ENCODE measurements at regions not wholly inside any gene's neighbourhood (a gene's known extent, or its start where the extent isn't known, plus 50 kb on each side); places are given as distances from the start of the nearest gene placed in this dataset.
"Not testable (repeated sequence)": the region's sequence is repeated elsewhere in the genome, so short reads cannot be mapped to it uniquely, and the experiment has no call there.

DNA sequence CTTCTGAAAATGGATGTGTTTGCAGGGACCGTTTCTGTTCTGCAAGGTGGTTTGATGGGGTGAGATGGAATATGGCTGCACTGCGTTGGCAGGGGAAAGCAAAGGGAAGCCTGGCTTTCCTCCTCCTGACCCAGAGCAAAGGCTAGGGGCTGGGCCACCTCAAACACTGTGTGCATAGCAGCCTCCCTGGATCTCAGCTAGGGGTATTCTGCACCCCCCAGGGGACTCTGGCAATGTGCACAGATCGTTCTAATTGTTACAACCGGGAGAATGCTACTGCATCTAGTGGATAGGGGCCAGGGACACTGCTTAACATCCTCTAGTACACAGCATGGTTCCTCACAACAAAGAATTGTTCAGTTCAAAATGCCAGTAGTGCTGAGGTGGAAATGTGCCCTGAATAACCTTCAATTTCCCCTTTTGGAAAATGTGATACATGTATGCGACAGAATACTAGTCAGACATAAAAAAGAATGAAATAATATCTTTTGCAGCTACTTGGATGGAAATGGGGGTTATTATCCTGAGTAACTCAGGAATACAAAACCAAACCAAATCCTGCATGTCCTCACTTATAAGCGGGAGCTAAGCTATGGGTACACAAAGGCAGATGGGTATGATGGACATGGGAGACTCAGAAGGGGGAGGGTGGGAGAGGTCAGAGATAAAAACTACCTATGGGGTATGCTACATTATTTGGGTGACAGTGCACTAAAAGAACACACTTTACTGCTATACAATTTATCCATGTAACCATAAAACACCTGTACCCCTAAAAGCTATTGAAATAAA lies 671.2 kb downstream of the UQCRFS1 start:
- no peaks in the 10 kb centered on the region for H3K36me3 ChIP-seq (ENCODE audit: insufficient read depth, low read length)
- peak overlapping the region in 1 of 8 donors; percentile 38 for H3K27ac Mint-ChIP-seq
- ChIA-PET POLR2A (no interaction called here), CTCF (interaction anchor here (0.6 kb wide), 1 partner anchor 20 kb away, joined by 3 read pairs; no protein-coding TSS in a partner anchor)
- peaks cover 0 to 14% (median 0%) of the 10 kb centered on the region in 3 donors for H3K36me3 Mint-ChIP-seq
- H3K27ac ChIP-seq (ENCODE audit: low read depth, low read length) = peak overlapping the region; percentile 71
- no peaks in the 10 kb centered on the region for H3K4me1 ChIP-seq (ENCODE audit: insufficient read depth, low read length)
- no peaks in the 10 kb centered on the region for H3K27me3 Mint-ChIP-seq
- H3K27me3 ChIP-seq (ENCODE audit: insufficient read depth, low read length, poor library complexity, severe bottlenecking) = no peaks in the 10 kb centered on the region
- peaks cover 7 to 19% (median 12%) of the 10 kb centered on the region in 5 donors for H3K9me3 Mint-ChIP-seq
- DNase-seq = no peak
- H3K4me1 Mint-ChIP-seq = no peaks in the 10 kb centered on the region
- peaks cover 2% of the 10 kb centered on the region for H3K9me3 ChIP-seq (ENCODE audit: low read length)
- no peak overlapping the region for H3K4me3 ChIP-seq (ENCODE audit: low read length)
- H3K4me3 Mint-ChIP-seq = no peak overlapping the region

DNA sequence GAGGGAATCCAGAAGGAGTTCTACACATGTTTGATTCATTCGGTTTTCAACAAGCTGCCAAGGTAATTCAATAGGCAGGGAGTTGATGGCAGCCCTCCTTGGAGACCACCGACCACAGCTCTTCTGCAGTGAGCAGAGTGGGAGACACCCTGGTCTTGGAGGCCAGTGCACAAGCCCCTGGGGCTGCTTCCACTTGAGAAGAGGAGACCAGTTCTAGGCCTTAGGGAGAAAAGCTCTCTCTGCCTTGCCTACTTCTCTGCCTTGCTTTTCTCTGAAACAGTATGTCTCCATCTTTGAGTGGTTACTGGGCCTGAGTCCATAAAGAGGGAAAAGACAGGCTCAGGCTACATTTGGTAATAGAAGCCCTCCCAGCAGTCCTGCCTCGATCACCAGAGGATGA lies 671.9 kb downstream of the UQCRFS1 start:
- peaks cover 7 to 25% (median 14%) of the 10 kb centered on the region in 5 donors for H3K9me3 Mint-ChIP-seq
- H3K27me3 ChIP-seq (ENCODE audit: insufficient read depth, low read length, poor library complexity, severe bottlenecking) = no peaks in the 10 kb centered on the region
- no peak overlapping the region for H3K27ac Mint-ChIP-seq
- no peak for DNase-seq
- H3K9me3 ChIP-seq (ENCODE audit: low read length) = peaks cover 5% of the 10 kb centered on the region
- H3K36me3 Mint-ChIP-seq = peaks cover 0 to 19% (median 0%) of the 10 kb centered on the region in 3 donors
- H3K36me3 ChIP-seq (ENCODE audit: insufficient read depth, low read length) = no peaks in the 10 kb centered on the region
- H3K4me1 Mint-ChIP-seq = no peaks in the 10 kb centered on the region
- ChIA-PET CTCF (no interaction called here), POLR2A (no interaction called here)
- H3K27me3 Mint-ChIP-seq = no peaks in the 10 kb centered on the region
- H3K4me3 Mint-ChIP-seq = no peak overlapping the region
- H3K4me1 ChIP-seq (ENCODE audit: insufficient read depth, low read length) = no peaks in the 10 kb centered on the region
- peak overlapping the region; percentile 71 for H3K27ac ChIP-seq (ENCODE audit: low read depth, low read length)
- H3K4me3 ChIP-seq (ENCODE audit: low read length) = no peak overlapping the region

DNA sequence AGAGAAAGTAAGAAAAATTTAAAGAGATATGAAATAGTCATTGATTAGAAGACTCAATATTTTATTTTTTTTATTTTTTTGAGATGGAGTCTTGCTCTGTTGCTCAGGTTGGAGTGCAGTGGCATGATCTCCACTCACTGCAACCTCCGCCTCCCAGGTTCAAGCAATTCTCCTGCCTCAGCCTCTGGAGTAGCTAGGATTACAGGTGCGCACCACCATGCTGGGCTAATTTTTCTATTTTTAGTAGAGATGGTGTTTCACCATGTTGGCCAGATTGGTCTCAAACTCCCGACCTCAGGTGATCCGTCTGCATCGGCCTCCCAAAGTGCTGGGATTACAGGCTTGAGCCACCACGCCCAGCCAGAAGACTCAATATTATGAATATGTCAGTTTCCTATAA lies 672.6 kb downstream of the UQCRFS1 start:
- DNase-seq; H3K4me1 Mint-ChIP-seq; POLR2A ChIA-PET; H3K4me1 ChIP-seq (ENCODE audit: insufficient read depth, low read length); H3K27me3 Mint-ChIP-seq; H3K4me3 Mint-ChIP-seq; H3K4me3 ChIP-seq (ENCODE audit: low read length); H3K36me3 ChIP-seq (ENCODE audit: insufficient read depth, low read length); CTCF ChIA-PET; H3K27ac Mint-ChIP-seq; H3K27ac ChIP-seq (ENCODE audit: low read depth, low read length); H3K27me3 ChIP-seq (ENCODE audit: insufficient read depth, low read length, poor library complexity, severe bottlenecking); H3K9me3 ChIP-seq (ENCODE audit: low read length): not testable (repeated sequence)
- H3K9me3 Mint-ChIP-seq = peaks cover 11 to 28% (median 17%) of the 10 kb centered on the region in 5 donors
- peaks cover 0 to 19% (median 0%) of the 10 kb centered on the region in 3 donors for H3K36me3 Mint-ChIP-seq

DNA sequence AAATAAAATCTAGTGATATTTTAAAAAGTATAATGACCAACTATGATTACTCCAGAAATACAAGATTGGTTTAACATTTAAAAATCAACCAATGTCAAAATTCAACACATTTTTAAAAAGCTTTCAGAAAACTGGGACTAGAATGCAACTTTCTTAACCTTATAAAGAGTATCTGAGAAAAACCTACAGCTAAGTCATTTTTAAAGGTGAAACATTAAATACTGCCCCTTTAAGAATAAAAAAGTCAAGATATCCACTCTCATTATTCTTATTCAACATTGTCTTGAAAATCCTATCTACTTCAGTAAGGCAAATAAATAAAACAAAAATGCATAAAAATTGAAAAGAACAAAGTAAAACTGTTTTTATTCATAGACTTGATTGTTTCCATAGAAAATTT lies 673.2 kb downstream of the UQCRFS1 start:
- peaks cover 0 to 19% (median 0%) of the 10 kb centered on the region in 3 donors for H3K36me3 Mint-ChIP-seq
- DNase-seq = no peak
- POLR2A ChIA-PET = no interaction called here
- Histone ChIP-seq H3K36me3 (ENCODE audit: insufficient read depth, low read length) (no peaks in the 10 kb centered on the region), H3K4me3 (ENCODE audit: low read length) (no peak overlapping the region), H3K27ac (ENCODE audit: low read depth, low read length) (no peak overlapping the region), H3K27me3 (ENCODE audit: insufficient read depth, low read length, poor library complexity, severe bottlenecking) (no peaks in the 10 kb centered on the region), H3K9me3 (ENCODE audit: low read length) (peaks cover 5% of the 10 kb centered on the region), H3K4me1 (ENCODE audit: insufficient read depth, low read length) (no peaks in the 10 kb centered on the region)
- H3K27me3 Mint-ChIP-seq = no peaks in the 10 kb centered on the region
- H3K9me3 Mint-ChIP-seq = peaks cover 11 to 29% (median 18%) of the 10 kb centered on the region in 5 donors
- no peak overlapping the region for H3K4me3 Mint-ChIP-seq
- H3K4me1 Mint-ChIP-seq = no peaks in the 10 kb centered on the region
- CTCF ChIA-PET = no interaction called here
- H3K27ac Mint-ChIP-seq = no peak overlapping the region

DNA sequence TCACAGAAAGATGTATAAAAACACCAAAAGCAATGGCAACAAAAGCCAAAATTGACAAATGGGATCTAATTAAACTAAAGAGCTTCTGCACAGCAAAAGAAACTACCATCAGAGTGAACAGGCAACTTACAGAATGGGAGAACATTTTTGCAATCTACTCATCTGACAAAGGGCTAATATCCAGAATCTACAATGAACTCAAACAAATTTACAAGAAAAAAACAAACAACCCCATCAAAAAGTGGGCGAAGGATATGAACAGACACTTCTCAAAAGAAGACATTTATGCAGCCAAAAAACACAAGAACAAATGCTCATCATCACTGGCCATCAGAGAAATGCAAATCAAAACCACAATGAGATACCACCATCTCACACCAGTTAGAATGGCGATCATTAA lies 674.4 kb downstream of the UQCRFS1 start:
- H3K4me3 Mint-ChIP-seq; H3K27me3 ChIP-seq (ENCODE audit: insufficient read depth, low read length, poor library complexity, severe bottlenecking); H3K9me3 ChIP-seq (ENCODE audit: low read length); H3K4me1 Mint-ChIP-seq; CTCF ChIA-PET; POLR2A ChIA-PET; DNase-seq; H3K27ac Mint-ChIP-seq; H3K4me1 ChIP-seq (ENCODE audit: insufficient read depth, low read length); H3K27me3 Mint-ChIP-seq; H3K27ac ChIP-seq (ENCODE audit: low read depth, low read length); H3K4me3 ChIP-seq (ENCODE audit: low read length); H3K36me3 ChIP-seq (ENCODE audit: insufficient read depth, low read length): not testable (repeated sequence)
- Mint-ChIP-seq H3K36me3 (peaks cover 0 to 19% (median 0%) of the 10 kb centered on the region in 3 donors), H3K9me3 (peaks cover 12 to 35% (median 18%) of the 10 kb centered on the region in 5 donors)

DNA sequence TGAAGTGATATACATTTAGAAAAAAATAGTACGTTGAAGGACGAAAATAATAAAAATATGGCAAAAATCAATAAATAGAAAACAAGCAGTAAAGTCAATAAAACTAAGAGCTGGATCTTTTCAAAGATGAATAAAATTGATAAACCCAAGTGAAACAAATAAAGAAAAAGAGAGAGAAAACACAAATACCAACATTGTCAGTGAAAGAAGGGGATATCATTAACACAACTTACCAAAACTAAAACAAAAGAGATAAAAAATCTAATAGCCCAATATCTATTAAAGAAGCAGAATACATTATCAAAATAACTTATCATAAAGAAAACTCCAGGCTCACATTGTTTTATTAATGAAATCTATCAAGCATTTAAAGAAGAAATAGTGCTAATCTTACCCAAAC lies 675.1 kb downstream of the UQCRFS1 start:
- no peaks in the 10 kb centered on the region for H3K27me3 Mint-ChIP-seq
- no peaks in the 10 kb centered on the region for H3K4me1 Mint-ChIP-seq
- ChIA-PET CTCF (no interaction called here), POLR2A (no interaction called here)
- no peak overlapping the region for H3K27ac Mint-ChIP-seq
- no peaks in the 10 kb centered on the region for H3K4me1 ChIP-seq (ENCODE audit: insufficient read depth, low read length)
- DNase-seq = no peak
- no peaks in the 10 kb centered on the region for H3K27me3 ChIP-seq (ENCODE audit: insufficient read depth, low read length, poor library complexity, severe bottlenecking)
- H3K36me3 Mint-ChIP-seq = peaks cover 0 to 19% (median 0%) of the 10 kb centered on the region in 3 donors
- peaks cover 11 to 35% (median 18%) of the 10 kb centered on the region in 5 donors for H3K9me3 Mint-ChIP-seq
- no peak overlapping the region for H3K4me3 ChIP-seq (ENCODE audit: low read length)
- H3K4me3 Mint-ChIP-seq = no peak overlapping the region
- no peaks in the 10 kb centered on the region for H3K36me3 ChIP-seq (ENCODE audit: insufficient read depth, low read length)
- H3K9me3 ChIP-seq (ENCODE audit: low read length) = peaks cover 5% of the 10 kb centered on the region
- no peak overlapping the region for H3K27ac ChIP-seq (ENCODE audit: low read depth, low read length)

DNA sequence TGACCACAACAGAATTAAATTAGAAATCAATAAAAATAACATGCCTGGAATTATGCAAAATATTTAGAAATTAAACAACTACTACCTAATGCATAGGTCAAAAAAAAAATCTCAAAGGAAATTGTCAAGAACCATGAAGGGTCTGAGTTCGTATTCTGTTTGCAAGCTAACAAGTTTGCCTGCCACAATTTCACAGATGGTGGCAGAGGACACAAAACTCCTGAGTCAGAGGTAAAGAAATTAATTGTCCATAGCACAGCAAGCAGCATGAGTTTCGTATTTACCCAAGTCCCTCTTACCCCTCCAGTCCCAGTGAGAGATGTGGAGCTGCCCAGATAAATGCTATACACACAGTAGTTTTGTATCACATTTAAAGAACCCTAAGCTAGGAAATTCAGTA lies 675.9 kb downstream of the UQCRFS1 start:
- H3K4me1 Mint-ChIP-seq = no peaks in the 10 kb centered on the region
- no peak for DNase-seq
- peaks cover 12 to 35% (median 18%) of the 10 kb centered on the region in 5 donors for H3K9me3 Mint-ChIP-seq
- peaks cover 0 to 19% (median 0%) of the 10 kb centered on the region in 3 donors for H3K36me3 Mint-ChIP-seq
- ChIA-PET CTCF (no interaction called here), POLR2A (no interaction called here)
- no peak overlapping the region for H3K4me3 Mint-ChIP-seq
- no peaks in the 10 kb centered on the region for H3K27me3 ChIP-seq (ENCODE audit: insufficient read depth, low read length, poor library complexity, severe bottlenecking)
- no peaks in the 10 kb centered on the region for H3K27me3 Mint-ChIP-seq
- H3K4me1 ChIP-seq (ENCODE audit: insufficient read depth, low read length) = no peaks in the 10 kb centered on the region
- no peak overlapping the region for H3K4me3 ChIP-seq (ENCODE audit: low read length)
- H3K27ac Mint-ChIP-seq = no peak overlapping the region
- no peaks in the 10 kb centered on the region for H3K36me3 ChIP-seq (ENCODE audit: insufficient read depth, low read length)
- H3K9me3 ChIP-seq (ENCODE audit: low read length) = peaks cover 5% of the 10 kb centered on the region
- H3K27ac ChIP-seq (ENCODE audit: low read depth, low read length) = peak overlapping the region; percentile 38

DNA sequence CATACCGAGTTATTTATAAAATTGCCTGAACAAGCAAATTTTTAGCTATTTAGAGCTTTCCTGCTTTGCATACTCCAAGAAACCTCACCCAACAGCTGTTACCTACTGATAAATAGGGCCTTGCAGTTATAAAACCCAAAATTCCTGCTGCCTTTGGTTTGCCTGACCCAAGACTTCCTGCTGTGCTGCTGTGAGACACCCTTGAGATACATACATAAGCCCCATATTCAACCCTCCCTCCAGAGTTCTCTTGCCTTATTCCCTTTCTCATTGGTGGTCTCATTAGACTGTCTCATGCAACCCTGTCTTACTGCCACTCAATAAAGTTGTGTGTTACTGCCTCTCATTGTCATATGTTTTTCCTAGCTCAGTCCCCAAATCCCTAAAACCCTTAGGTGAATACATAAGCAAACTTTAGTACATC lies 677.6 kb downstream of the UQCRFS1 start:
- POLR2A ChIA-PET = no interaction called here
- no peak for DNase-seq
- H3K4me3 ChIP-seq (ENCODE audit: low read length) = no peak overlapping the region

More for the DNA sequence above, 677.6 kb downstream of the UQCRFS1 start:
- Histone ChIP-seq H3K27me3 (ENCODE audit: insufficient read depth, low read length, poor library complexity, severe bottlenecking) (no peaks in the 10 kb centered on the region), H3K4me1 (ENCODE audit: insufficient read depth, low read length) (no peaks in the 10 kb centered on the region), H3K27ac (ENCODE audit: low read depth, low read length) (peak overlapping the region; percentile 55), H3K9me3 (ENCODE audit: low read length) (peaks cover 5% of the 10 kb centered on the region), H3K36me3 (ENCODE audit: insufficient read depth, low read length) (no peaks in the 10 kb centered on the region)
- Mint-ChIP-seq H3K27ac (peak overlapping the region in 1 of 8 donors; percentile 16), H3K4me3 (no peak overlapping the region), H3K27me3 (no peaks in the 10 kb centered on the region), H3K36me3 (peaks cover 0 to 19% (median 0%) of the 10 kb centered on the region in 3 donors), H3K4me1 (no peaks in the 10 kb centered on the region), H3K9me3 (peaks cover 12 to 35% (median 18%) of the 10 kb centered on the region in 5 donors)
- CTCF ChIA-PET = no interaction called here

Data from CD8-positive, alpha-beta memory T cell (primary cell).